ENCODE measurements at regions not wholly inside any gene's neighbourhood (a gene's known extent, or its start where the extent isn't known, plus 50 kb on each side); places are given as distances from the start of the nearest gene placed in this dataset.
"Not testable (repeated sequence)": the region's sequence is repeated elsewhere in the genome, so short reads cannot be mapped to it uniquely, and the experiment has no call there.

- no peaks in the 10 kb centered on the region for H3K27me3 Mint-ChIP-seq (ENCODE audit: low read depth)
- POLR2A ChIA-PET, result no interaction called here
- peaks cover 4% of the 10 kb centered on the region for H3K4me1 Mint-ChIP-seq
- CTCF ChIA-PET, result no interaction called here
- DNase-seq (ENCODE audit: low spot score) (no peak), ATAC-seq (no peak)
- peaks cover 3% of the 10 kb centered on the region; the same call in 1 of the 2 replicates for H3K9me3 Mint-ChIP-seq
- no peak overlapping the region for H3K4me3 Mint-ChIP-seq
- no peaks in the 10 kb centered on the region for H3K36me3 Mint-ChIP-seq
- H3K27ac Mint-ChIP-seq, result no peak overlapping the region
- TF ChIP-seq IRF2 (CRISPR knock-in tag; IDR thresholded peaks at IDR 0.05; ENCODE audit: borderline replicate concordance, low read depth) (no peak), MXD4 (CRISPR knock-in tag; IDR thresholded peaks at IDR 0.05; ENCODE audit: borderline replicate concordance) (no peak)
Observed at GRCh38 chr6:126210398-126211075, 129.4 kb upstream of the CENPW start.

DNA sequence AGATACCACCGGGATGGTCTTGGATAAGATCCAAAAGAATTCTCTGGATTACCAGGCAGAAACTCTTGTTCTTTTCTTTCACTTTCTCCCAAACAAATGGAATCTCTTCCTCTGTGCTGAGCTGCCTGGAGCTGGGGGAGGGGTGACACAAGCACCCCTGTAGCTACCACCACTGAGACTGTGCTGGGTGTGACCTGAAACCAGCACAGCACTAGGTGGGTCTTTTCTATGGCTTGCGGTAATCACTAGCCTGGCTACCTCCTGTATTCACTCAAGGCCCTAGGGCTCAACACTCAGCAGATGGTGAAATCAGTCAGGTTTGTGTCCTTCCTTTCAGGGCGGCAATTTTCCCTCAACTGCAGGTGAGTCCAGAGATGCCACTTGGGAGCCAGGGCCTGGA lies 122.4 kb upstream of the CENPW start:
- peak; percentile 34 for ATAC-seq
- TF ChIP-seq IRF2 (CRISPR knock-in tag; IDR thresholded peaks at IDR 0.05; ENCODE audit: borderline replicate concordance, low read depth) (no peak), ZNF423 (CRISPR knock-in tag; IDR thresholded peaks at IDR 0.05) (peak; percentile 57; the same call in 1 of the 2 replicates)
- TF ChIP-seq, protein P1, sequence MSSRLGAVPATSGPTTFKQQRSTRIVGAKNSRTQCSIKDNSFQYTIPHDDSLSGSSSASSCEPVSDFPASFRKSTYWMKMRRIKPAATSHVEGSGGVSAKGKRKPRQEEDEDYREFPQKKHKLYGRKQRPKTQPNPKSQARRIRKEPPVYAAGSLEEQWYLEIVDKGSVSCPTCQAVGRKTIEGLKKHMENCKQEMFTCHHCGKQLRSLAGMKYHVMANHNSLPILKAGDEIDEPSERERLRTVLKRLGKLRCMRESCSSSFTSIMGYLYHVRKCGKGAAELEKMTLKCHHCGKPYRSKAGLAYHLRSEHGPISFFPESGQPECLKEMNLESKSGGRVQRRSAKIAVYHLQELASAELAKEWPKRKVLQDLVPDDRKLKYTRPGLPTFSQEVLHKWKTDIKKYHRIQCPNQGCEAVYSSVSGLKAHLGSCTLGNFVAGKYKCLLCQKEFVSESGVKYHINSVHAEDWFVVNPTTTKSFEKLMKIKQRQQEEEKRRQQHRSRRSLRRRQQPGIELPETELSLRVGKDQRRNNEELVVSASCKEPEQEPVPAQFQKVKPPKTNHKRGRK (CRISPR knock-in tag; IDR thresholded peaks at IDR 0.05; ENCODE audit: borderline replicate concordance), result no peak
- CTCF ChIA-PET, result no interaction called here
- H3K4me3 Mint-ChIP-seq, result no peak overlapping the region
- peaks cover 7% of the 10 kb centered on the region for H3K9me3 Mint-ChIP-seq
- H3K27ac Mint-ChIP-seq, result peak overlapping the region; percentile 67
- POLR2A ChIA-PET, result no interaction called here
- H3K27me3 Mint-ChIP-seq (ENCODE audit: low read depth), result no peaks in the 10 kb centered on the region
- no peak for DNase-seq (ENCODE audit: low spot score)
- H3K36me3 Mint-ChIP-seq, result 0 out of 2 replicates have a peak, but pooled peaks cover 3% of the 10 kb centered on the region
- H3K4me1 Mint-ChIP-seq, result peaks cover 6% of the 10 kb centered on the region

GRCh38 chr6:126220901-126221300 lies 119.0 kb upstream of the CENPW start:
- ATAC-seq; H3K27me3 Mint-ChIP-seq (ENCODE audit: low read depth); H3K36me3 Mint-ChIP-seq; H3K4me3 Mint-ChIP-seq; POLR2A ChIA-PET; CTCF ChIA-PET; H3K4me1 Mint-ChIP-seq; H3K27ac Mint-ChIP-seq; DNase-seq (ENCODE audit: low spot score): not testable (repeated sequence)
- H3K9me3 Mint-ChIP-seq, result peaks cover 13% of the 10 kb centered on the region

- ATAC-seq (peak; percentile 69), DNase-seq (ENCODE audit: low spot score) (no peak)
- H3K9me3 Mint-ChIP-seq, result peaks cover 7% of the 10 kb centered on the region; the same call in 1 of the 2 replicates
- POLR2A ChIA-PET, result no interaction called here
- peak overlapping the region; percentile 26 for H3K27ac Mint-ChIP-seq
- H3K4me3 Mint-ChIP-seq, result no peak overlapping the region
- no peaks in the 10 kb centered on the region for H3K36me3 Mint-ChIP-seq
- CTCF ChIA-PET, result no interaction called here
- H3K4me1 Mint-ChIP-seq, result peaks cover 12% of the 10 kb centered on the region
- H3K27me3 Mint-ChIP-seq (ENCODE audit: low read depth), result no peaks in the 10 kb centered on the region
- TF ChIP-seq RORB (CRISPR knock-in tag; IDR thresholded peaks at IDR 0.05) (no peak), PRDM15 (CRISPR knock-in tag; IDR thresholded peaks at IDR 0.05) (no peak), EMX1 (CRISPR knock-in tag; IDR thresholded peaks at IDR 0.05) (no peak), NR1H2 (CRISPR knock-in tag; IDR thresholded peaks at IDR 0.05) (no peak), KAT7 (CRISPR knock-in tag; IDR thresholded peaks at IDR 0.05; ENCODE audit: borderline replicate concordance) (no peak), FOXK1 (CRISPR knock-in tag; IDR thresholded peaks at IDR 0.05) (no peak), ZNF396 (CRISPR knock-in tag; IDR thresholded peaks at IDR 0.05; ENCODE audit: borderline replicate concordance) (no peak), TEAD4 (CRISPR knock-in tag; IDR thresholded peaks at IDR 0.05) (no peak)
- TF ChIP-seq, protein P2, sequence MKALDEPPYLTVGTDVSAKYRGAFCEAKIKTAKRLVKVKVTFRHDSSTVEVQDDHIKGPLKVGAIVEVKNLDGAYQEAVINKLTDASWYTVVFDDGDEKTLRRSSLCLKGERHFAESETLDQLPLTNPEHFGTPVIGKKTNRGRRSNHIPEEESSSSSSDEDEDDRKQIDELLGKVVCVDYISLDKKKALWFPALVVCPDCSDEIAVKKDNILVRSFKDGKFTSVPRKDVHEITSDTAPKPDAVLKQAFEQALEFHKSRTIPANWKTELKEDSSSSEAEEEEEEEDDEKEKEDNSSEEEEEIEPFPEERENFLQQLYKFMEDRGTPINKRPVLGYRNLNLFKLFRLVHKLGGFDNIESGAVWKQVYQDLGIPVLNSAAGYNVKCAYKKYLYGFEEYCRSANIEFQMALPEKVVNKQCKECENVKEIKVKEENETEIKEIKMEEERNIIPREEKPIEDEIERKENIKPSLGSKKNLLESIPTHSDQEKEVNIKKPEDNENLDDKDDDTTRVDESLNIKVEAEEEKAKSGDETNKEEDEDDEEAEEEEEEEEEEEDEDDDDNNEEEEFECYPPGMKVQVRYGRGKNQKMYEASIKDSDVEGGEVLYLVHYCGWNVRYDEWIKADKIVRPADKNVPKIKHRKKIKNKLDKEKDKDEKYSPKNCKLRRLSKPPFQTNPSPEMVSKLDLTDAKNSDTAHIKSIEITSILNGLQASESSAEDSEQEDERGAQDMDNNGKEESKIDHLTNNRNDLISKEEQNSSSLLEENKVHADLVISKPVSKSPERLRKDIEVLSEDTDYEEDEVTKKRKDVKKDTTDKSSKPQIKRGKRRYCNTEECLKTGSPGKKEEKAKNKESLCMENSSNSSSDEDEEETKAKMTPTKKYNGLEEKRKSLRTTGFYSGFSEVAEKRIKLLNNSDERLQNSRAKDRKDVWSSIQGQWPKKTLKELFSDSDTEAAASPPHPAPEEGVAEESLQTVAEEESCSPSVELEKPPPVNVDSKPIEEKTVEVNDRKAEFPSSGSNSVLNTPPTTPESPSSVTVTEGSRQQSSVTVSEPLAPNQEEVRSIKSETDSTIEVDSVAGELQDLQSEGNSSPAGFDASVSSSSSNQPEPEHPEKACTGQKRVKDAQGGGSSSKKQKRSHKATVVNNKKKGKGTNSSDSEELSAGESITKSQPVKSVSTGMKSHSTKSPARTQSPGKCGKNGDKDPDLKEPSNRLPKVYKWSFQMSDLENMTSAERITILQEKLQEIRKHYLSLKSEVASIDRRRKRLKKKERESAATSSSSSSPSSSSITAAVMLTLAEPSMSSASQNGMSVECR (CRISPR knock-in tag; IDR thresholded peaks at IDR 0.05; ENCODE audit: borderline replicate concordance), result no peak
- TF ChIP-seq, protein P3, sequence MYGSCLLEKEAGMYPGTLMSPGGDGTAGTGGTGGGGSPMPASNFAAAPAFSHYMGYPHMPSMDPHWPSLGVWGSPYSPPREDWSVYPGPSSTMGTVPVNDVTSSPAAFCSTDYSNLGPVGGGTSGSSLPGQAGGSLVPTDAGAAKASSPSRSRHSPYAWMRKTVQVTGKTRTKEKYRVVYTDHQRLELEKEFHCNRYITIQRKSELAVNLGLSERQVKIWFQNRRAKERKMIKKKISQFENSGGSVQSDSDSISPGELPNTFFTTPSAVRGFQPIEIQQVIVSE (CRISPR knock-in tag; IDR thresholded peaks at IDR 0.05; ENCODE audit: borderline replicate concordance), result no peak
Observed at GRCh38 chr6:126227833-126228702, 111.8 kb upstream of the CENPW start.

All from WTC11 (cell line).